Testis (tissue), 2 donors: ENCODE measurements at regions not wholly inside any gene's neighbourhood (a gene's known extent, or its start where the extent isn't known, plus 50 kb on each side); places are given as distances from the start of the nearest gene placed in this dataset.

Source experiments
- CTCF ChIP-seq, 3 experiments: fragments of 450-650 bp in 2 of 3; fragments of 200-600 bp in 1 of 3; sonication (generic) in 1 of 3; IDR thresholded peaks; one replicate each; pipeline ENCODE4 v1.5.1; 2016 to 2019; ENCODE audit warnings: antibody characterized with exemption in 3 of 3, mild to moderate bottlenecking in 2 of 3, moderate library complexity in 1 of 3
- POLR2A ChIP-seq: fragments of 450-650 bp; IDR thresholded peaks from one replicate; pipeline ENCODE4 v1.6.1; 2017; ENCODE audit warnings: antibody characterized with exemption, mild to moderate bottlenecking, moderate library complexity

GRCh38 chr7:7118822-7119221 lies 63.5 kb upstream of the C1GALT1 start:
- TF ChIP-seq CTCF (IDR thresholded peaks at IDR 0.05) (no peak), POLR2A (no peak)
